22Rv1 (cell line): ENCODE measurements at regions not wholly inside any gene's neighbourhood (a gene's known extent, or its start where the extent isn't known, plus 50 kb on each side); places are given as distances from the start of the nearest gene placed in this dataset.

Experiments
- ZFX ChIP-seq: fragments of 450-650 bp; IDR thresholded peaks from 2 replicates; pipeline ENCODE4 v1.6.1; 2017; ENCODE audit warnings: antibody characterized with exemption, borderline replicate concordance
- TF ChIP-seq, protein P1 (sequence below): fragments of 450-650 bp; IDR thresholded peaks from 2 replicates; pipeline ENCODE4 v1.5.1; 2017; ENCODE audit warnings: mild to moderate bottlenecking

GRCh38 chr1:38137164-38137563 is 90.6 kb upstream of the POU3F1 start:
- TF ChIP-seq, protein P1, sequence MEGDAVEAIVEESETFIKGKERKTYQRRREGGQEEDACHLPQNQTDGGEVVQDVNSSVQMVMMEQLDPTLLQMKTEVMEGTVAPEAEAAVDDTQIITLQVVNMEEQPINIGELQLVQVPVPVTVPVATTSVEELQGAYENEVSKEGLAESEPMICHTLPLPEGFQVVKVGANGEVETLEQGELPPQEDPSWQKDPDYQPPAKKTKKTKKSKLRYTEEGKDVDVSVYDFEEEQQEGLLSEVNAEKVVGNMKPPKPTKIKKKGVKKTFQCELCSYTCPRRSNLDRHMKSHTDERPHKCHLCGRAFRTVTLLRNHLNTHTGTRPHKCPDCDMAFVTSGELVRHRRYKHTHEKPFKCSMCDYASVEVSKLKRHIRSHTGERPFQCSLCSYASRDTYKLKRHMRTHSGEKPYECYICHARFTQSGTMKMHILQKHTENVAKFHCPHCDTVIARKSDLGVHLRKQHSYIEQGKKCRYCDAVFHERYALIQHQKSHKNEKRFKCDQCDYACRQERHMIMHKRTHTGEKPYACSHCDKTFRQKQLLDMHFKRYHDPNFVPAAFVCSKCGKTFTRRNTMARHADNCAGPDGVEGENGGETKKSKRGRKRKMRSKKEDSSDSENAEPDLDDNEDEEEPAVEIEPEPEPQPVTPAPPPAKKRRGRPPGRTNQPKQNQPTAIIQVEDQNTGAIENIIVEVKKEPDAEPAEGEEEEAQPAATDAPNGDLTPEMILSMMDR = no peak
- TF ChIP-seq ZFX = no peak
